AG04450 (cell line): ENCODE measurements at regions not wholly inside any gene's neighbourhood (a gene's known extent, or its start where the extent isn't known, plus 50 kb on each side); places are given as distances from the start of the nearest gene placed in this dataset.
"Not testable (repeated sequence)": the region's sequence is repeated elsewhere in the genome, so short reads cannot be mapped to it uniquely, and the experiment has no call there.

Experiments
- CTCF ChIA-PET: fragments of 300-600, 350-600 bp; formaldehyde crosslinking; extraction: SDS; loops from one replicate; lab custom pipeline; 2022; ENCODE audit warnings: antibody characterized with exemption, inconsistent platforms; lab: Charles Lee
- POLR2A ChIA-PET: fragments of 350-600 bp; formaldehyde crosslinking; extraction: SDS; loops from one replicate; lab custom pipeline; 2021; ENCODE audit warnings: antibody characterized with exemption, inconsistent platforms; lab: Yijun Ruan, JAX
- DNase-seq: peaks from one replicate; pipeline ENCODE4 v3.0.0-alpha.2; 2011; ENCODE audit warnings: low read depth, low spot score
- H3K27ac ChIP-seq: one replicate; pipeline ENCODE4 v1.5.1; 2012; ENCODE audit warnings: low read depth, low read length, control low read depth
- H3K27me3 ChIP-seq: one replicate; pipeline ENCODE4 v1.6.0; 2012; ENCODE audit warnings: low read length; ENCODE audit not compliant: control insufficient read depth, insufficient read depth
- H3K4me3 ChIP-seq: 2 replicates; pipeline ENCODE4 v1.5.1; 2011; ENCODE audit warnings: mild to moderate bottlenecking, low read depth, low read length, control low read depth
- H3K9me3 ChIP-seq: 2 replicates; pipeline ENCODE4 v1.5.1; 2012; ENCODE audit warnings: low read length; ENCODE audit not compliant: control insufficient read depth, insufficient read depth
- TF ChIP-seq, protein P1 (sequence below): IDR thresholded peaks from 2 replicates; pipeline ENCODE4 v1.5.1; 2011; ENCODE audit warnings: low read depth, low read length, control low read depth, inconsistent platforms

DNA sequence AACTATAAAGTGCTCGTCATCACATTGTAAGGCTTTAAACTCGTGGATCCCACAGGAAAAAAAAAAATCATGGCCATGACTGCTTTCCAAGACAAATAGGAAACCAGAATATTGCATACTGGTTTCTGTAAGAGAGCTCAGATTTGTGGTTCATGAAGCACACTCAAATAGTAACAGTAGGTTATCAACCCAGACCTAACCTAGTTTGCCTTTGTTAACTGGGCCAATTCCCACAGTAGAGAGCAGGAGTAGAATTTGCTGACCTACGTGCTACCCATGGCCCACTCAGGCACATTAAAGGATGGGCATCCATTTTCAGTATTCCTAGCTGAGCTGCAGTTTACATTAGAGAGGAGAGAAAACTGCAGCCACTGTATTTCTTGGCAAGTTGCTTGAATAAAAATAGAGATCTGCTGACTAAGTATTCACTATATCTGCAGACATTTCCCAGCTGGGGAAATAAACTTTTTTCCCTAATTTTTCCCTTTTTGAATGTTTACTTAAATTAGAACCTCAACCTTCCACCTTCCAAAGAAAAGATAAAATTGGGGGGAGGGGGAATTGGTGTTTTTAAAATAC is 218.5 kb downstream of the SPANXN3 start:
- Histone ChIP-seq H3K27ac (no peak overlapping the region), H3K27me3 (no peaks in the 10 kb centered on the region), H3K4me3 (no peak overlapping the region), H3K9me3 (no peaks in the 10 kb centered on the region)
- no peak for DNase-seq
- TF ChIP-seq, protein P1, sequence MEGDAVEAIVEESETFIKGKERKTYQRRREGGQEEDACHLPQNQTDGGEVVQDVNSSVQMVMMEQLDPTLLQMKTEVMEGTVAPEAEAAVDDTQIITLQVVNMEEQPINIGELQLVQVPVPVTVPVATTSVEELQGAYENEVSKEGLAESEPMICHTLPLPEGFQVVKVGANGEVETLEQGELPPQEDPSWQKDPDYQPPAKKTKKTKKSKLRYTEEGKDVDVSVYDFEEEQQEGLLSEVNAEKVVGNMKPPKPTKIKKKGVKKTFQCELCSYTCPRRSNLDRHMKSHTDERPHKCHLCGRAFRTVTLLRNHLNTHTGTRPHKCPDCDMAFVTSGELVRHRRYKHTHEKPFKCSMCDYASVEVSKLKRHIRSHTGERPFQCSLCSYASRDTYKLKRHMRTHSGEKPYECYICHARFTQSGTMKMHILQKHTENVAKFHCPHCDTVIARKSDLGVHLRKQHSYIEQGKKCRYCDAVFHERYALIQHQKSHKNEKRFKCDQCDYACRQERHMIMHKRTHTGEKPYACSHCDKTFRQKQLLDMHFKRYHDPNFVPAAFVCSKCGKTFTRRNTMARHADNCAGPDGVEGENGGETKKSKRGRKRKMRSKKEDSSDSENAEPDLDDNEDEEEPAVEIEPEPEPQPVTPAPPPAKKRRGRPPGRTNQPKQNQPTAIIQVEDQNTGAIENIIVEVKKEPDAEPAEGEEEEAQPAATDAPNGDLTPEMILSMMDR = no peak
- POLR2A ChIA-PET = no interaction called here
- CTCF ChIA-PET = no interaction called here

DNA sequence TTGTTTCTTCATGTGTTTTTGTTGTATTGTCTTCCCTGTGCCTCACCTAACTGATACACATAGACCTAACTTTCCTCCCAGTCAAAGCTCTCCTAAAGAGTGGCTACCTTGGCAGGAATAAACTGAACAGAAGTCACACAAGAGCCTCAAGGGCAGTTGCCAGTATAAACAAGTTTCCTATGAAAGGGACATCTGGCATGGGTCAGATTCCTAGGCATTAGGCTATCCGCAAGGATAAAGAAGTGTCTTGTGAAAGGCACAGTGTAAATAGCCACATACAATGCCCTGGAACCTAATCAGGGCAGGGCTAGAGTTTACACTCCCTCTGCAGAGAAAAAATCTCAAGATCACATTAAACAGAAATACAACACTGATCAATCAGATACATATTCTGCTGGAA is 220.8 kb downstream of the SPANXN3 start:
- no peaks in the 10 kb centered on the region for H3K27me3 ChIP-seq
- DNase-seq = no peak
- TF ChIP-seq, protein P1 = no peak
- H3K4me3 ChIP-seq = no peak overlapping the region
- H3K27ac ChIP-seq = no peak overlapping the region
- POLR2A ChIA-PET = no interaction called here
- CTCF ChIA-PET = no interaction called here
- H3K9me3 ChIP-seq = no peaks in the 10 kb centered on the region

DNA sequence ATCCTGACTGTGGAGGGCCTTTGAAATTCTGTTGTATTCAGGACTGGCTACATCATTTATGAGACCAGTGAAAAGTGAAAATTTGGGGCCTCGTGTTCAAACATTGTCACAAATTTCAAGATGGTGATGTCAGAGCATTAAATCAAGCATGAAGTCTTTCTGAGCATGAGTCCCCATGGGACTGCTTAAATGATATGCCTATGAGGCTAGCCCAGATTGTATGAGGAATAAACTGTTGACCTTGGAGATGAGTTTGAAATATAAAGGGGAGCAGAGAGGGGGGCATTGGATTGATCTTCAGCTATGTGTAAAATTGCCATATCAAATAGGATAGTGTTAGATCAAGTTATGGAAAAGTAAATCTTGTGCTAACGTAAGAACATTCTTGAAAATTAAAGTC is 230.0 kb downstream of the SPANXN3 start:
- H3K4me3 ChIP-seq = no peak overlapping the region
- H3K27ac ChIP-seq = no peak overlapping the region
- CTCF ChIA-PET = no interaction called here
- POLR2A ChIA-PET = no interaction called here
- H3K27me3 ChIP-seq = no peaks in the 10 kb centered on the region
- TF ChIP-seq, protein P1 = no peak
- no peak for DNase-seq
- peaks cover 3% of the 10 kb centered on the region for H3K9me3 ChIP-seq

DNA sequence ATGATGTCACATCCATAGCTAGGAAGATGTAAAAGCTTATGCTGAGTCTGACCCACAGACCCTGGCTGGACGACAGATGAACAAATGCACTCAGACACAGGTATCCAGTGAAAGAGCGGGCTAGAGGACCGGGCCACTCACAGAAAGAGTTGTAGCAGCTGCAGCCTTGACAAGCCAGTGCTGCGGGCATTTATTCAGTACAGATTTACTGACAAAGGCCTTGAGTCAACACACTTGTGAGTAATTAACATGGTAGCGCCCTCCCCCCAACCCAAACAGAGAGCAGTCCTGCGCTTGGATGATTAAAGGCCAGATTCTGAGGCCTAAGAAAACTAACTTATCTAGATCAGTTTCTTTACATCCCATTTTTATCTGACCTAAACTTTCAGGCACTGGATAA is 244.6 kb downstream of the SPANXN4 start:
- ChIA-PET CTCF (no interaction called here), POLR2A (no interaction called here)
- DNase-seq = no peak

DNA sequence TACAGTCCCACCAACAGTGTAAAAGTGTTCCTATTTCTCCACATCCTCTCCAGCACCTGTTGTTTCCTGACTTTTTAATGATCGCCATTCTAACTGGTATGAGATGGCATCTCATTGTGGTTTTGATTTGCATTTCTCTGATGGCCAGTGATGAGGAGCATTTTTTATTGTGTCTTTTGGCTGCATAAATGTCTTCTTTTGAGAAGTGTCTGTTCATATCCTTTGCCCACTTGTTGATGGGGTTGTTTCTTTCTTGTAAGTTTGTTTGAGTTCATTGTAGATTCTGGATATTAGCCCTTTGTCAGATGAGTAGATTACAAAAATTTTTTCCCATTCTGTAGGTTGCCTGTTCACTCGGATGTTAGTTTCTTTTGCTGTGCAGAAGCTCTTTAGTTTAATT is 218.9 kb downstream of the SPANXN4 start:
- H3K27me3 ChIP-seq, DNase-seq, CTCF ChIA-PET, H3K9me3 ChIP-seq, H3K27ac ChIP-seq, H3K4me3 ChIP-seq, POLR2A ChIA-PET: not testable (repeated sequence)

More for the DNA sequence above, 244.6 kb downstream of the SPANXN4 start:
- H3K9me3 ChIP-seq = no peaks in the 10 kb centered on the region
- no peak overlapping the region for H3K27ac ChIP-seq
- H3K4me3 ChIP-seq = no peak overlapping the region
- TF ChIP-seq, protein P1 = no peak
- H3K27me3 ChIP-seq = no peaks in the 10 kb centered on the region

DNA sequence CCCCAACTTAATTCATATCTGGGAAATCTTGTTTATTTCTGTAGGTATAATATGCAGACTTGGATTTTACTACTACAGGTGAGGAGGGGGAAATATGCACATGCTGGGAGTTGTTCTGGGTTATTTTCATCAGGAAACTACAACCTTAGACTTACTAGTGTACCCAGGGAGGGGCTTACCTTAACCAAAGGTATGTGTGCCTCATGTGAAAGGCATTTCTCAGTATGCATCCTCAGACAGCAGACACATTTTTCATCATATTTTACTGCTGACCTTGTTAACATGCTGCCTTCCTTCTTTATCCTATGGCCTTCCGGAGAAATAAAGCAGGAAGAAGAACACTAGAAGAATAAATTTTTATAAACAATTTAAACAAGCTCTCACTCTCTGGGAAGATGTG is 214.9 kb downstream of the SPANXN4 start:
- no peak for DNase-seq
- CTCF ChIA-PET = no interaction called here
- POLR2A ChIA-PET = no interaction called here
- TF ChIP-seq, protein P1 = no peak
- no peak overlapping the region for H3K27ac ChIP-seq
- H3K4me3 ChIP-seq = no peak overlapping the region
- H3K27me3 ChIP-seq = no peaks in the 10 kb centered on the region
- peaks cover 7% of the 10 kb centered on the region; the same call in 1 of the 2 replicates for H3K9me3 ChIP-seq
